HG03354 (cell line): ENCODE measurements at regions not wholly inside any gene's neighbourhood (a gene's known extent, or its start where the extent isn't known, plus 50 kb on each side); places are given as distances from the start of the nearest gene placed in this dataset.
"Not testable (repeated sequence)": the region's sequence is repeated elsewhere in the genome, so short reads cannot be mapped to it uniquely, and the experiment has no call there.

Experiments
- ATAC-seq: cut with Tn5 transposase; IDR thresholded peaks from one replicate; pipeline ENCODE4 v1.9.1; 2021; ENCODE audit warnings: mild to moderate bottlenecking; ENCODE audit not compliant: unreplicated experiment, poor library complexity, severe bottlenecking

DNA sequence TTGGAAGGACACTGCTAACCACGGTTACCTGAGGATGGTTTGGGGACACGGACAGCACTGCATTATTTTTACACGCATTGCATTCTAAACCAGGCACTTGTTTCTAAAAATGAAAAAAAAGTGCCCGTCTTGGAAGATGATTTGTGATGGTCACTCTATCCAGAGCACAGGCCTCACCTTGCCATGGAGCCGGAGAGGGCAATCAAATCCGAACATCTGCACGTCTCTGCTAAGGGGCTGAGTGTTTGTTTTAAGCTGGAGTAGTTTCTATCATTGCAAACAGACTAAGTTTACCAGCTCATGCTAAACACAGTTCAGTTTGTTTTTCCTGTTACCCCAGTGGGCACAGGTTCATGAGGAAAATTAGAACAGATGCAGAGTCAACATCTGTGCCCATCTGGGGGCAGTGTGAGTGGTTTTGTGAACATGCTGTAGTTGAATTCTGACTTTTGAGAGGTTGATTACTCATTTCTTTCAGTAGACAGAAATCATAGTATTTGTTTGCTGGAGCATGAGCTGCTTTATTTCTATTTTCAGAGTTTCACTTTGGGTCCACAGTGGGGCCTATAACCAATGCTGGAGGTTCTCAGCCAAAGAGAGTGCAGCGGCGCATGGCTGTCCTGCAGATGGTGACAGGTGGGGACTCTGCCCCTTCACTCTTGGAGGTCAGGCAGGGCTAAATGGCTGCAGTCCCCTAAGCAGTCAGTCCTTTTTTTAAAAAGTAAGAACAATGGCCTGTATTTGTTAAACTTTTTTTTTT is 65.4 kb upstream of the ENPP6 start:
- peak; percentile 74 for ATAC-seq

DNA sequence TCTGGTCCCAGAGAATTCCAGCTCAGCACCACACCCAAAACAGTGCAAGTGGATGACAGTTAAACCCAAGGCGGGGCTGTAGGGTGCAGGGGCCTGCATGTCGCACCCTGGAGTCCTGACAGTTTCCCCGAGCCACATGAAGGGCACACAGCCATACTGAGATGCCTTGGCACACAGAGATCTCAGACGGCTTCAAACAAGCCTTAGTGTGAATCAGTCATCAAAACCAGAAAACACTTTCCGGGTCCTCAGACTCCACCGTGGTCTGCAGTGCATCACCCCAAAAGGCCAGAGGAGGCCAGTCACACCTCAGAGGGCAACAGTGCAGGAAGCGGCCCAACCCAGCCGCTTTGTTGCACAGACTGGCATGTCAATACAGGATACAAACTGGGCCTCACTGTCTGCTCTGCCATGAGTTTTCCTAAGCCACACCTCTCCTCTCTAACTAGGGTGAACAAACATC is 64.6 kb upstream of the ENPP6 start:
- ATAC-seq, result peak; percentile 34

GRCh38 chr4:184281231-184282139 is 63.8 kb upstream of the ENPP6 start:
- ATAC-seq, result peak; percentile 31

DNA sequence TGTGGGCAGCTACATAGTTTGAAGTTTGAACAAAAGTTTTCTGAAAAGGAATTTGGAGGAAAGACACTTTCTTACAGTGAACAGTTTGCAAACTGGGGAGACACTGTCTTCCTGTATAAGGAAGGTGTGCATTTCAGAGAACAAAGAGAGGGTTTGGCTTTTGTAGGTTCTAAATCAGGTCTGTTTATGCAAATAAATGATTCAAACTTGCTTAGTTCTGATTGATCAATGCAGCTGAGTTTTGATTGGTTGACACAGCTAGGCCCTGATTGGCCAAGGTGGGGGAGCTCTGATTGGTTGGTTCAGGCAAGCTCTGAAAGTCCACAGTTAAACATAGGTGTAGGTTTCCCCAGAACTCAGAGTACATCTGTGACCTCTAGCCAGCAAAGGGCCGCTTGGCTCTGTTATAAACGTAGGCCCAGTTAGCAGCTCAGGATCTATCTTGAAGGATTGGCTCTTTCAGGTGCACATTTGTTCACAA is 63.0 kb upstream of the ENPP6 start:
- ATAC-seq, result peak; percentile 43

GRCh38 chr4:184280137-184280536 is 62.5 kb upstream of the ENPP6 start:
- ATAC-seq, result no peak

- ATAC-seq, result no peak
These were observed 61.9 kb upstream of the ENPP6 start for GRCh38 chr4:184279496-184280061.

DNA sequence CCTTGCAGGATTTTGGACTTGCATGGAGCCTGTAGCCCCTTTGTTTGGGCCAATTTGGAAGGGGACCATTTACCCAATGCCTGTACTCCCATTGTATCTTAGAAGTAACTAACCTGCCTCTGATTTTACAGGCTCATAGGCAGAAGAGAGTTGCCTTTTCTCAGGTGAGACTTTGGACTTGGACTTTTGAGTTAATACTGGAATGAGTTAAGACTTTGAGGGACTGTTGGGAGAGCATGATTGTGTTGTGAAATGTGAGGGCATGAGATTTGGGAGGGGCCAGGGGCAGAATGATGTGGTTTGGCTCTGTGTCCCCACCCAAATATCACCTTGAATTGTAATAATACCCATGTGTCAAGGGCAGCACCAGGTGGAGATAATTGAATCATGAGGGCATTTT is 60.1 kb upstream of the ENPP6 start:
- not testable (repeated sequence) for ATAC-seq

DNA sequence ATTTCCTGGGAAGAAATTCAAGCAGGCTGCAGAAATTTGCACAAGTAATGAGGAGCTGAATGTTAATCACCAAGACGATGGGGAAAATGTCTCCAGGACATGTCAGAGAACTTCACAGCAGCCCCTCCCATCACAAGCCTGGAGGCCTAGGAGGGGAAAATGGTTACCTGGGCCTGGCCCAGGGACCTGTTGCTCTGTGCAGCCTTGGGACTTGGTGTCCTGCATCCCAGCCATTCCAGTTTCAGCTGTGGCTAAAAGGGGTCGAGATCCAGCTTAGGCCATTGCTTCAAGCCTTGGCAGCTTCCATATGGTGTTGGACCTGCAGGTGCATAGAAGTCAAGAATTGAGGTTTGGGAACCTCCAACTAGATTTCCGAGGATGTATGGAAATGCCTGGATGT is 59.3 kb upstream of the ENPP6 start:
- ATAC-seq, result not testable (repeated sequence)

DNA sequence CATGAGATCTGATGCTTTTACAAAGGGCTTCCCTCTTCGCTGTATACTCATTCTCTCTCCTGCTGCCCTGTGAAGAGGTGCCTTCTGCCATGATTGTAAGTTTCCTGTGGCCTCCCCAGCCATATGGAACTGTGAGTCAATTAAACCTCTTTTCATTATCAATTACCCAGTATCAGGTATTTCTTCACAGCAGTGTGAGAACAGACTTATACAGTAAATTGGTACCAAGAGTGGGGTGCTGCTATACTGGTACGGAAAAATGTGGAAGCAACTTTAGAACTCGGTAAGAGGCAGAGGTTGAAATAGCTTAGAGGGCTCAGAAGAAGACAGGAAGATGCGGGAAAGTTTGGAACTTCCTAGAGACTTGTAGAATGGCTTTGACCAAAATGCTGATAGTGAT is 58.7 kb upstream of the ENPP6 start:
- ATAC-seq, result not testable (repeated sequence)

GRCh38 chr4:184275766-184276165 is 58.1 kb upstream of the ENPP6 start:
- no peak for ATAC-seq

GRCh38 chr4:184274286-184274951 is 56.7 kb upstream of the ENPP6 start:
- no peak for ATAC-seq

DNA sequence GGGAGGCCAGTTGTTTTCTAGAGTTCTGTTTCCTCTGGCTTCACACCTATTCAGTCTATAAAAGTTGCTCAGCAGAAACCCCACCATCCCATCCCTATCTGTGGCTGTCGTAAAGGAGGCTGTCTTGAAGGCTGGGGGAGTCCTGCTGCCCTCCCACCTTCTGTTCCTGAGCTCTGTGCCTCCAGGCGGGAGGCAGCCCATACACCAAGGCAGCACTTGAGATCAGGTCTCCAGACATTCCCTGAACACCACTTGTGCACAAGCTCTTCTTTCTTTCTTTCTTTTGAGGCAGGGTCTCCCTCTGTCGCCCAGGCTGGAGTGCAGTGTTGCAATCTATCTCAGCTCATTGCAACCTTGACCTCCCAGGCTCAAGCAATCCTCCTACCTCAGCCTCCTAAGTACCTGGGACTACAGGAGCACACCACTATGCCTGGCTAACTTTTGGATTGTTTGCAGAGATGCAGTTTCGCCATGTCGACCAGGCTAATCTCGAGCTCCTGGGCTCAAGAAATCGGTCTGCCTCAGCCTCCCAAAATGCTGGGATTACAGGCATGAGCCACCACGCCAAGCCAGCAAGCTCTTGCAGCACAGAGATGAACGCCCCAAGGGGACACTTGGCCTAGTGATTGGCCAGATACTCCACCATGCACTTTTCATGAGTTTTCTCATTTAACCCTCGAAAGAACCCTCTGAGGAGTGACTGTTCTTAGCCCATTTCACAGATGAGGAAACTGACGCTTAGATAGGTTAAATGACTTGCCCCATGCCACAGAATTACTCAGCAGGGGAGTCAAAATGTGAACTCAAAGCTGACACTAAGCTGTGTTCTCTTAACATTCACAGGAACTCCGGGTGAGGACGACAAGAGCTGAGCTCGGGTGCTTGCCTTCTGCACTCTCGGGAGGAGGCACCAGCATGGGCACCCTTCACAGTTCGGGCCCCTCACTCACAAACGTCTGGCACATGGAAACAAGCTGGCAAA is 55.8 kb upstream of the ENPP6 start:
- ATAC-seq, result peak; percentile 41

- no peak for ATAC-seq
These were observed 53.2 kb upstream of the ENPP6 start for GRCh38 chr4:184270808-184271413.

GRCh38 chr4:184269879-184270430 is 52.3 kb upstream of the ENPP6 start:
- no peak for ATAC-seq

GRCh38 chr4:184268584-184269160 is 51.0 kb upstream of the ENPP6 start:
- no peak for ATAC-seq

DNA sequence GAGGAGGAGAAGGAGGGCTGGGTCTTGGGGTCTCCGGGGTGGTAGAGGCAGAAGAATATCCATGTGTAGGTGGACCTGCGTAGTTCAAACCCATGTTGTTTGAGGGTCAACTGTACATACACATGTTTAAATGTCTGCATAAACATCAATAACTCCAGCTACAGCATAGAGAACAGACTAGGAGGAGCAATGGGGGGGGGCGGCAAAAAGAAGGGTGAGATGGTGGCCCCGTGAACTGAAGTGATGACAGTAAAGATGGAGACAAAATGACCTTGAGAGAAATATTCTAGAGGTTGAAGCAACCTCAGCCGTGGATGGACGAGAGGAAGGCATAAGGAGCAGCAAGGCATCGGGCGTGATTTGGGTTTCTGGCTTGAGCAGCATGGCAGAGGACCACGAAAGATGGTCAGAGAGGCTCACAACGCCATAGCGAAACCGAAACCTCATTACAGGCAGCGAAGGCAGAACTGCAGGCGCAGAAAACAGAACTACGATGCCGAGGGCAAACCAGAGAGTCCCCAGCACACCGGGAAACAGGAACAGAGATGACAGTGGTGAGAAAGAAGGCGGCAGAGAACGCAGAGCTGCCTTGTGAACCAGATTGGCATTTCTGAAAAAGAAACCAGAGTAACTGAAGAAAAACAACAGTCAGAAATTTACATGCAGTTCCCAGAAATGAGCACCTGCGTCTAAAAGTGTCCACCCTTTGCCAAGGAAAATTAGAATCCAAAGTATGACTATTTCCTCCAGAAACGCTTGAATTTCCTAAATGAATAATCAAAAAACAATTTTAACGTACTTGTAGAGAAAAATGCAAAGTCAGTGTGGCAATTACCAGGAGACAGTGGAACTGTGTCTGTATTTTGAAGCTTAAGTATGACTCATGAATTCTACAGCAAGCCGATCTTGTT is 50.3 kb upstream of the ENPP6 start:
- peak; percentile 88 for ATAC-seq
